ENCODE measurements at regions not wholly inside any gene's neighbourhood (a gene's known extent, or its start where the extent isn't known, plus 50 kb on each side); places are given as distances from the start of the nearest gene placed in this dataset.

DNA sequence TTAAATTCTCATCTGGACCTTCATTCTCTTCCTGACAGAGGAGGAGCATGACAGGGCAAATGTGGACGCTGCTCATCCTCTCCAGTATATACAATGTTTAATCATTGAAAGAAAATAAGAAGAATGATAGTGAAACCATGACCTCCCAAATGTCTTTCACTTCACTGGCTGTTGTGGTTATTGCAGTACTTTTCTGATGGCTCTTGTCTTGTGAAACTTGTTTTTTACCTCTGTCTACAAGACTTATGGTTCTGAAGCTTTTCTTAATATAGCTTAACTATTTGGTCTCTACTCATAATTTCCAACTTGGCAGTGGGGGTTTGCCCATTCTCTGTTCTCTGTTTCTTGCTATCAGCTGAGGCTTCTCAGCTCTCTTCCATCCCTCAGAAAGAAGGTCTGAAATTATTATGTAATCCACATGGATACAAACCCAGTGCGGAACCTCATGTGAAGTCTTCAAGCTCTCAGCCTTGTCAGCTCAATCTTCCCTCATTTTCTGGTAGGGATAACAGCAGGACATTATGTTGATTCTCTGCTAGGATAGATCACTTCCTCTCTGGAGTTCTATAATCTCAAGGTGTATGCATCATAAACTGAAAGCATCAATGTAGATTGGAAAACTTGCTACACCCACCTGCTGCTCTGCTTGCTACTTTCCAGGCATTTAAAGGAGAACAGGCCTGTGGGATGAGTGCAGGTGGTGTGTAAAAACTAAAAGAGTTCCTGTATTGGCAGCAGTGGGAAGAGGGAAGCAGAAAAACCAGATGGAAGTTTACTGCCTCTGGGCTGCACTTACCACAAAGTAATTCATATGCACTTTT lies 250.3 kb upstream of the HTR2A start:
- TF ChIP-seq CTCF (IDR thresholded peaks at IDR 0.05) (no peak), EZH2 (IDR thresholded peaks at IDR 0.05; ENCODE audit: borderline replicate concordance, insufficient read depth, low read depth, low read length, poor library complexity, severe bottlenecking) (no peak)

Data from B cell (primary cell).